ENCODE measurements at regions not wholly inside any gene's neighbourhood (a gene's known extent, or its start where the extent isn't known, plus 50 kb on each side); places are given as distances from the start of the nearest gene placed in this dataset.

DNA sequence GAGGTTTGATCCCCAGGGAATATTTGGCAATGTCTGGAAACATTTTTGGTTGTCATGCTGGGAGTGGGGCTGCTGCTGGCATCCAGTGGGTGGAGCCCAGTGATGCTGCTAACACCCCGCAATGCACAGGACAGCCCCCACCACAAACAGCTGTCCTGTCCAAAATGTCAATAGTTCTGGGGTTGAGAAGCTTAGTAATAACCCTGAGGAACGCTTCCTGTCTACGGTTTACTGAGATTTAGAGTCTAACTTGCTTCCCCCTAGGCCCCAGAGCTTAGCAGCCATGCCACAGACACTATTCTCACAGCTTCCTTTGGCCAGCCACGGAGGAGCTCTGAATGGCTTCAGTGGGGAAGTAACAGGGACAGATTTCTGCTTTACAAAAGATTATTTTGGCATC, 66.5 kb downstream of the MSX2 start:
- TF ChIP-seq POLR2AphosphoS5 (IDR thresholded peaks at IDR 0.05): no peak
- TF ChIP-seq, protein P1, sequence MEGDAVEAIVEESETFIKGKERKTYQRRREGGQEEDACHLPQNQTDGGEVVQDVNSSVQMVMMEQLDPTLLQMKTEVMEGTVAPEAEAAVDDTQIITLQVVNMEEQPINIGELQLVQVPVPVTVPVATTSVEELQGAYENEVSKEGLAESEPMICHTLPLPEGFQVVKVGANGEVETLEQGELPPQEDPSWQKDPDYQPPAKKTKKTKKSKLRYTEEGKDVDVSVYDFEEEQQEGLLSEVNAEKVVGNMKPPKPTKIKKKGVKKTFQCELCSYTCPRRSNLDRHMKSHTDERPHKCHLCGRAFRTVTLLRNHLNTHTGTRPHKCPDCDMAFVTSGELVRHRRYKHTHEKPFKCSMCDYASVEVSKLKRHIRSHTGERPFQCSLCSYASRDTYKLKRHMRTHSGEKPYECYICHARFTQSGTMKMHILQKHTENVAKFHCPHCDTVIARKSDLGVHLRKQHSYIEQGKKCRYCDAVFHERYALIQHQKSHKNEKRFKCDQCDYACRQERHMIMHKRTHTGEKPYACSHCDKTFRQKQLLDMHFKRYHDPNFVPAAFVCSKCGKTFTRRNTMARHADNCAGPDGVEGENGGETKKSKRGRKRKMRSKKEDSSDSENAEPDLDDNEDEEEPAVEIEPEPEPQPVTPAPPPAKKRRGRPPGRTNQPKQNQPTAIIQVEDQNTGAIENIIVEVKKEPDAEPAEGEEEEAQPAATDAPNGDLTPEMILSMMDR (IDR thresholded peaks at IDR 0.05 in 8 of 11, conservative IDR thresholded peaks at IDR 0.05 in 3 of 11): no peak

Data from spleen (tissue), 7 donors.